Liver (tissue), 7 donors: ENCODE measurements at regions not wholly inside any gene's neighbourhood (a gene's known extent, or its start where the extent isn't known, plus 50 kb on each side); places are given as distances from the start of the nearest gene placed in this dataset.

ENCODE experiments used
- DNase-seq: peaks from one replicate; pipeline ENCODE4 v3.0.0-alpha.2; 2017; ENCODE audit warnings: low spot score
- H3K27ac ChIP-seq, 2 donors: one replicate each; pipeline ENCODE4 v1.7.0; 2013; ENCODE audit warnings: inconsistent platforms in 2 of 2, low read length in 2 of 2, control low read depth in 1 of 2, low read depth in 1 of 2, mild to moderate bottlenecking in 1 of 2
- H3K27me3 ChIP-seq, 4 donors: one replicate each; pipeline versions ENCODE4 v1.6.1 to v1.7.0; 2013; ENCODE audit warnings: low read length in 3 of 4, inconsistent platforms in 1 of 4, mild to moderate bottlenecking in 1 of 4, moderate library complexity in 1 of 4; ENCODE audit not compliant: control insufficient read depth in 4 of 4, insufficient read depth in 4 of 4
- H3K36me3 ChIP-seq, 4 donors: one replicate each; pipeline versions ENCODE4 v1.6.1 to v1.7.0; 2013; ENCODE audit warnings: low read length in 3 of 4, mild to moderate bottlenecking in 3 of 4, low read depth in 1 of 4, moderate library complexity in 1 of 4; ENCODE audit not compliant: control insufficient read depth in 4 of 4, insufficient read depth in 3 of 4
- H3K4me1 ChIP-seq, 4 donors: one replicate each; pipeline versions ENCODE4 v1.6.1 to v1.7.0; 2013; ENCODE audit warnings: low read length in 3 of 4, mild to moderate bottlenecking in 3 of 4, moderate library complexity in 1 of 4; ENCODE audit not compliant: control insufficient read depth in 4 of 4, insufficient read depth in 4 of 4
- H3K4me3 ChIP-seq, 3 donors: one replicate each; pipeline versions ENCODE4 v1.6.1 to v1.7.0; 2013; ENCODE audit warnings: low read length in 3 of 3, control low read depth in 1 of 3, low read depth in 1 of 3, mild to moderate bottlenecking in 1 of 3
- H3K9ac ChIP-seq, 2 donors: one replicate each; pipeline ENCODE4 v1.7.0; 2013; ENCODE audit warnings: low read length in 2 of 2, mild to moderate bottlenecking in 2 of 2, moderate library complexity in 2 of 2, control low read depth in 1 of 2, low read depth in 1 of 2
- H3K9me3 ChIP-seq, 4 donors: one replicate each; pipeline versions ENCODE4 v1.6.1 to v1.7.0; 2013; ENCODE audit warnings: low read length in 3 of 4; ENCODE audit not compliant: control insufficient read depth in 4 of 4
- EGR1 ChIP-seq, 2 donors: IDR thresholded peaks; 2 replicates each; pipeline ENCODE4 v1.6.1; 2016 to 2018; ENCODE audit warnings: antibody characterized with exemption in 2 of 2, low read depth in 2 of 2
- FOXA2 ChIP-seq: IDR thresholded peaks from 2 replicates; pipeline ENCODE4 v1.6.1; 2016; ENCODE audit warnings: antibody characterized with exemption
- GABPA ChIP-seq, 2 donors: IDR thresholded peaks in 1 of 2; conservative IDR thresholded peaks in 1 of 2; 2 replicates each; pipeline ENCODE4 v1.6.1; 2016; ENCODE audit warnings: antibody characterized with exemption in 2 of 2, mild to moderate bottlenecking in 1 of 2, moderate library complexity in 1 of 2
- HNF4A ChIP-seq, 2 donors: conservative IDR thresholded peaks; 2 replicates each; pipeline ENCODE4 v1.6.1; 2016; ENCODE audit warnings: antibody characterized with exemption in 2 of 2, mild to moderate bottlenecking in 2 of 2
- HNF4G ChIP-seq: IDR thresholded peaks from 2 replicates; pipeline ENCODE4 v1.6.1; 2016; ENCODE audit warnings: antibody characterized with exemption
- JUND ChIP-seq, 2 donors: IDR thresholded peaks; 2 replicates each; pipeline ENCODE4 v1.6.1; 2016; ENCODE audit warnings: antibody characterized with exemption in 2 of 2
- MAX ChIP-seq: IDR thresholded peaks from 2 replicates; pipeline ENCODE4 v1.6.1; 2016; ENCODE audit warnings: antibody characterized with exemption
- NR2F2 ChIP-seq: IDR thresholded peaks from 2 replicates; pipeline ENCODE4 v1.6.1; 2016; ENCODE audit warnings: antibody characterized with exemption
- RAD21 ChIP-seq, 2 donors: IDR thresholded peaks; 2 replicates each; pipeline ENCODE4 v1.6.1; 2016; ENCODE audit warnings: antibody characterized with exemption in 2 of 2, mild to moderate bottlenecking in 2 of 2
- RXRA ChIP-seq, 2 donors: IDR thresholded peaks; 2 replicates each; pipeline ENCODE4 v1.6.1; 2017 to 2018; ENCODE audit warnings: antibody characterized with exemption in 2 of 2, mild to moderate bottlenecking in 1 of 2
- TAF1 ChIP-seq: conservative IDR thresholded peaks from 2 replicates; pipeline ENCODE4 v1.6.1; 2016; ENCODE audit warnings: antibody characterized with exemption, mild to moderate bottlenecking
- YY1 ChIP-seq: IDR thresholded peaks from 2 replicates; pipeline ENCODE4 v1.6.1; 2016; ENCODE audit warnings: antibody characterized with exemption, mild to moderate bottlenecking
- WGBS: extraction: QIAGEN DNeasy Blood & Tissue Kit; methylation state at CpG from one replicate; pipeline ENCODE4 v1.1.7; 2013; 5-methylcytosine and 5-hydroxymethylcytosine counted together
- TF ChIP-seq, protein P1 (sequence below): IDR thresholded peaks from 2 replicates; pipeline ENCODE4 v1.6.1; 2016; ENCODE audit warnings: antibody characterized with exemption
- TF ChIP-seq, protein P2 (sequence below): IDR thresholded peaks from 2 replicates; pipeline ENCODE4 v1.6.1; 2016; ENCODE audit warnings: antibody characterized with exemption, mild to moderate bottlenecking
- donor health status: healthy.
- donor health status: healthy.
- donor health status: healthy.
- donor health status: healthy.

GRCh38 chr2:106284691-106285202, 90.6 kb upstream of the UXS1 start:
- no peaks in the 10 kb centered on the region for H3K4me1 ChIP-seq
- no peak for TF ChIP-seq MAX
- TF ChIP-seq, protein P1, sequence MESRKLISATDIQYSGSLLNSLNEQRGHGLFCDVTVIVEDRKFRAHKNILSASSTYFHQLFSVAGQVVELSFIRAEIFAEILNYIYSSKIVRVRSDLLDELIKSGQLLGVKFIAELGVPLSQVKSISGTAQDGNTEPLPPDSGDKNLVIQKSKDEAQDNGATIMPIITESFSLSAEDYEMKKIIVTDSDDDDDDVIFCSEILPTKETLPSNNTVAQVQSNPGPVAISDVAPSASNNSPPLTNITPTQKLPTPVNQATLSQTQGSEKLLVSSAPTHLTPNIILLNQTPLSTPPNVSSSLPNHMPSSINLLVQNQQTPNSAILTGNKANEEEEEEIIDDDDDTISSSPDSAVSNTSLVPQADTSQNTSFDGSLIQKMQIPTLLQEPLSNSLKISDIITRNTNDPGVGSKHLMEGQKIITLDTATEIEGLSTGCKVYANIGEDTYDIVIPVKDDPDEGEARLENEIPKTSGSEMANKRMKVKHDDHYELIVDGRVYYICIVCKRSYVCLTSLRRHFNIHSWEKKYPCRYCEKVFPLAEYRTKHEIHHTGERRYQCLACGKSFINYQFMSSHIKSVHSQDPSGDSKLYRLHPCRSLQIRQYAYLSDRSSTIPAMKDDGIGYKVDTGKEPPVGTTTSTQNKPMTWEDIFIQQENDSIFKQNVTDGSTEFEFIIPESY: no peak
- TF ChIP-seq YY1: no peak
- no peaks in the 10 kb centered on the region for H3K9me3 ChIP-seq
- no peaks in the 10 kb centered on the region for H3K27me3 ChIP-seq
- H3K36me3 ChIP-seq: no peaks in the 10 kb centered on the region
- no peak for DNase-seq
- no peak overlapping the region for H3K9ac ChIP-seq
- H3K4me3 ChIP-seq: no peak overlapping the region
- WGBS: 90% methylated on average over 14 of the region's 14 CpGs
- no peak overlapping the region for H3K27ac ChIP-seq

- Histone ChIP-seq H3K9ac (no peak overlapping the region), H3K4me3 (no peak overlapping the region), H3K27ac (no peak overlapping the region), H3K9me3 (no peaks in the 10 kb centered on the region), H3K4me1 (no peaks in the 10 kb centered on the region), H3K36me3 (no peaks in the 10 kb centered on the region), H3K27me3 (no peaks in the 10 kb centered on the region)
- DNase-seq: no peak
- TF ChIP-seq HNF4A (conservative IDR thresholded peaks at IDR 0.05) (no peak), JUND (IDR thresholded peaks at IDR 0.05) (no peak), MAX (no peak), TAF1 (no peak), NR2F2 (no peak), EGR1 (IDR thresholded peaks at IDR 0.05; ENCODE audit: low read depth in 2 of 2) (no peak), GABPA (IDR thresholded peaks at IDR 0.05 in 1 of 2, conservative IDR thresholded peaks at IDR 0.05 in 1 of 2) (no peak), RAD21 (IDR thresholded peaks at IDR 0.05) (no peak), HNF4G (no peak), FOXA2 (no peak), RXRA (IDR thresholded peaks at IDR 0.05) (no peak)
- TF ChIP-seq, protein P2, sequence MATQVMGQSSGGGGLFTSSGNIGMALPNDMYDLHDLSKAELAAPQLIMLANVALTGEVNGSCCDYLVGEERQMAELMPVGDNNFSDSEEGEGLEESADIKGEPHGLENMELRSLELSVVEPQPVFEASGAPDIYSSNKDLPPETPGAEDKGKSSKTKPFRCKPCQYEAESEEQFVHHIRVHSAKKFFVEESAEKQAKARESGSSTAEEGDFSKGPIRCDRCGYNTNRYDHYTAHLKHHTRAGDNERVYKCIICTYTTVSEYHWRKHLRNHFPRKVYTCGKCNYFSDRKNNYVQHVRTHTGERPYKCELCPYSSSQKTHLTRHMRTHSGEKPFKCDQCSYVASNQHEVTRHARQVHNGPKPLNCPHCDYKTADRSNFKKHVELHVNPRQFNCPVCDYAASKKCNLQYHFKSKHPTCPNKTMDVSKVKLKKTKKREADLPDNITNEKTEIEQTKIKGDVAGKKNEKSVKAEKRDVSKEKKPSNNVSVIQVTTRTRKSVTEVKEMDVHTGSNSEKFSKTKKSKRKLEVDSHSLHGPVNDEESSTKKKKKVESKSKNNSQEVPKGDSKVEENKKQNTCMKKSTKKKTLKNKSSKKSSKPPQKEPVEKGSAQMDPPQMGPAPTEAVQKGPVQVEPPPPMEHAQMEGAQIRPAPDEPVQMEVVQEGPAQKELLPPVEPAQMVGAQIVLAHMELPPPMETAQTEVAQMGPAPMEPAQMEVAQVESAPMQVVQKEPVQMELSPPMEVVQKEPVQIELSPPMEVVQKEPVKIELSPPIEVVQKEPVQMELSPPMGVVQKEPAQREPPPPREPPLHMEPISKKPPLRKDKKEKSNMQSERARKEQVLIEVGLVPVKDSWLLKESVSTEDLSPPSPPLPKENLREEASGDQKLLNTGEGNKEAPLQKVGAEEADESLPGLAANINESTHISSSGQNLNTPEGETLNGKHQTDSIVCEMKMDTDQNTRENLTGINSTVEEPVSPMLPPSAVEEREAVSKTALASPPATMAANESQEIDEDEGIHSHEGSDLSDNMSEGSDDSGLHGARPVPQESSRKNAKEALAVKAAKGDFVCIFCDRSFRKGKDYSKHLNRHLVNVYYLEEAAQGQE: no peak
- TF ChIP-seq, protein P1: no peak
- 88% methylated on average over 5 of the region's 5 CpGs for WGBS
Observed at GRCh38 chr2:106284255-106284654, 90.2 kb upstream of the UXS1 start.
